ENCODE measurements at regions not wholly inside any gene's neighbourhood (a gene's known extent, or its start where the extent isn't known, plus 50 kb on each side); places are given as distances from the start of the nearest gene placed in this dataset.

GRCh38 chr4:116101321-116101720, 984.1 kb downstream of the TRAM1L1 start:
- Histone ChIP-seq H3K27me3 (ENCODE audit: control insufficient read depth, insufficient read depth, low read length) (no peaks in the 10 kb centered on the region), H3K36me3 (ENCODE audit: control insufficient read depth, insufficient read depth, low read length) (no peaks in the 10 kb centered on the region), H3K4me3 (ENCODE audit: insufficient read depth, low read depth, low read length) (no peak overlapping the region), H3K14ac (replicated peaks; ENCODE audit: low read depth, low read length) (no peak overlapping the region), H2AK5ac (ENCODE audit: low read depth, low read length) (no peak overlapping the region), H2AK9ac (replicated peaks; ENCODE audit: low read depth, low read length, poor library complexity) (no peak overlapping the region), H3K4me1 (ENCODE audit: control insufficient read depth, insufficient read depth, low read length) (no peaks in the 10 kb centered on the region), H3K9ac (ENCODE audit: low read depth, low read length) (no peak overlapping the region), H2BK5ac (ENCODE audit: low read depth, low read length, poor library complexity, severe bottlenecking) (no peak overlapping the region), H3K9me3 (ENCODE audit: control insufficient read depth, insufficient read depth, low read length) (peaks cover 10% of the 10 kb centered on the region), H3K9me1 (ENCODE audit: insufficient read depth, low read length) (no peaks in the 10 kb centered on the region), H3K27ac (ENCODE audit: insufficient read depth, low read length) (no peak overlapping the region), H3K4ac (ENCODE audit: low read depth, low read length) (no peak overlapping the region), H2BK15ac (ENCODE audit: low read depth, low read length) (no peak overlapping the region), H2AFZ (replicated peaks; ENCODE audit: low read length, poor library complexity) (no peak overlapping the region), H3K23ac (ENCODE audit: low read depth, low read length) (no peak overlapping the region), H3K79me1 (ENCODE audit: low read depth in 1 of 2, low read length in 2 of 2) (no peaks in the 10 kb centered on the region), H3K18ac (ENCODE audit: low read depth, low read length) (no peak overlapping the region), H2BK20ac (ENCODE audit: low read depth, low read length) (no peak overlapping the region), H3K4me2 (ENCODE audit: low read depth, low read length) (no peak overlapping the region), H4K5ac (ENCODE audit: low read depth, low read length) (no peak overlapping the region), H4K8ac (ENCODE audit: low read depth in 2 of 2, low read length in 2 of 2) (no peak overlapping the region), H3K56ac (ENCODE audit: extremely low read depth, insufficient read depth, low read length) (no peak overlapping the region), H4K20me1 (ENCODE audit: insufficient read depth, low read length) (no peaks in the 10 kb centered on the region), H4K91ac (ENCODE audit: insufficient read depth, low read depth, low read length) (no peak overlapping the region), H2BK120ac (ENCODE audit: low read depth, low read length) (no peak overlapping the region)
- intact Hi-C loops (cut with micrococcal nuclease), result no loop called here
- in situ Hi-C loops (cut with MboI; ENCODE audit: low sequenced_read_pairs), result no loop called here
- no CpG with 5 or more reads among the region's 1 CpG for WGBS, 2 experiments (ENCODE audit: extremely low coverage in 2 of 2, insufficient read length in 1 of 2)
- DNase-seq (no peak), ATAC-seq (ENCODE audit: low read depth) (no peak)
- ChIA-PET POLR2A (ENCODE audit: unreplicated experiment) (no interaction called here), CTCF (interaction anchor here (0.6 kb wide), 1 partner anchor 209 kb away, joined by 3 read pairs; no protein-coding TSS in a partner anchor)
- BruUV-seq (replicated peaks), result no TSS peak
- no peak for TF ChIP-seq ELK1 (IDR thresholded peaks at IDR 0.05; ENCODE audit: borderline replicate concordance, low read depth, low read length)
- TF ChIP-seq MAFK (IDR thresholded peaks at IDR 0.05; ENCODE audit: low read depth, low read length), result no peak
- dilution Hi-C loops (cut with HindIII; ENCODE audit: low sequenced_read_pairs, unreplicated experiment), result no loop called here

All from IMR-90 (cell line).